DOHH2 (cell line): ENCODE measurements at regions not wholly inside any gene's neighbourhood (a gene's known extent, or its start where the extent isn't known, plus 50 kb on each side); places are given as distances from the start of the nearest gene placed in this dataset.

ENCODE experiments used
- EZH2phosphoT487 ChIP-seq: fragments of 200-600 bp; sonication (generic); IDR thresholded peaks from 2 replicates; pipeline ENCODE4 v1.6.1; 2017; ENCODE audit warnings: borderline replicate concordance, mild to moderate bottlenecking, antibody characterized with exemption, low read length, moderate library complexity, mixed read lengths
- TF ChIP-seq, protein P1 (sequence below): fragments of 200-600 bp; sonication (generic); IDR thresholded peaks from one replicate; pipeline ENCODE4 v1.5.1; 2014; ENCODE audit warnings: antibody characterized with exemption, mild to moderate bottlenecking, low read depth, low read length; ENCODE audit not compliant: poor library complexity, severe bottlenecking

- TF ChIP-seq EZH2phosphoT487 = no peak
- TF ChIP-seq, protein P1, sequence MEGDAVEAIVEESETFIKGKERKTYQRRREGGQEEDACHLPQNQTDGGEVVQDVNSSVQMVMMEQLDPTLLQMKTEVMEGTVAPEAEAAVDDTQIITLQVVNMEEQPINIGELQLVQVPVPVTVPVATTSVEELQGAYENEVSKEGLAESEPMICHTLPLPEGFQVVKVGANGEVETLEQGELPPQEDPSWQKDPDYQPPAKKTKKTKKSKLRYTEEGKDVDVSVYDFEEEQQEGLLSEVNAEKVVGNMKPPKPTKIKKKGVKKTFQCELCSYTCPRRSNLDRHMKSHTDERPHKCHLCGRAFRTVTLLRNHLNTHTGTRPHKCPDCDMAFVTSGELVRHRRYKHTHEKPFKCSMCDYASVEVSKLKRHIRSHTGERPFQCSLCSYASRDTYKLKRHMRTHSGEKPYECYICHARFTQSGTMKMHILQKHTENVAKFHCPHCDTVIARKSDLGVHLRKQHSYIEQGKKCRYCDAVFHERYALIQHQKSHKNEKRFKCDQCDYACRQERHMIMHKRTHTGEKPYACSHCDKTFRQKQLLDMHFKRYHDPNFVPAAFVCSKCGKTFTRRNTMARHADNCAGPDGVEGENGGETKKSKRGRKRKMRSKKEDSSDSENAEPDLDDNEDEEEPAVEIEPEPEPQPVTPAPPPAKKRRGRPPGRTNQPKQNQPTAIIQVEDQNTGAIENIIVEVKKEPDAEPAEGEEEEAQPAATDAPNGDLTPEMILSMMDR = no peak
These were observed 160.7 kb downstream of the RGS9 start for GRCh38 chr17:65297916-65298315.
